Neural progenitor cell (in vitro differentiated cells): ENCODE measurements at regions not wholly inside any gene's neighbourhood (a gene's known extent, or its start where the extent isn't known, plus 50 kb on each side); places are given as distances from the start of the nearest gene placed in this dataset.
"Not testable (repeated sequence)": the region's sequence is repeated elsewhere in the genome, so short reads cannot be mapped to it uniquely, and the experiment has no call there.

ENCODE experiments used
- CTCF ChIP-seq: fragments of 200-600 bp; sonication (generic); IDR thresholded peaks from 2 replicates; pipeline ENCODE4 v1.5.1; 2017; ENCODE audit warnings: antibody characterized with exemption, mild to moderate bottlenecking
- EZH2phosphoT487 ChIP-seq: fragments of 200-600 bp; sonication (generic); IDR thresholded peaks from 2 replicates; pipeline ENCODE4 v1.6.1; 2017; ENCODE audit warnings: antibody characterized with exemption

- not testable (repeated sequence) for TF ChIP-seq CTCF, EZH2phosphoT487
These were observed 635.8 kb upstream of the MIS18BP1 start for GRCh38 chr14:45888766-45889285.
